ENCODE measurements at regions not wholly inside any gene's neighbourhood (a gene's known extent, or its start where the extent isn't known, plus 50 kb on each side); places are given as distances from the start of the nearest gene placed in this dataset.

DNA sequence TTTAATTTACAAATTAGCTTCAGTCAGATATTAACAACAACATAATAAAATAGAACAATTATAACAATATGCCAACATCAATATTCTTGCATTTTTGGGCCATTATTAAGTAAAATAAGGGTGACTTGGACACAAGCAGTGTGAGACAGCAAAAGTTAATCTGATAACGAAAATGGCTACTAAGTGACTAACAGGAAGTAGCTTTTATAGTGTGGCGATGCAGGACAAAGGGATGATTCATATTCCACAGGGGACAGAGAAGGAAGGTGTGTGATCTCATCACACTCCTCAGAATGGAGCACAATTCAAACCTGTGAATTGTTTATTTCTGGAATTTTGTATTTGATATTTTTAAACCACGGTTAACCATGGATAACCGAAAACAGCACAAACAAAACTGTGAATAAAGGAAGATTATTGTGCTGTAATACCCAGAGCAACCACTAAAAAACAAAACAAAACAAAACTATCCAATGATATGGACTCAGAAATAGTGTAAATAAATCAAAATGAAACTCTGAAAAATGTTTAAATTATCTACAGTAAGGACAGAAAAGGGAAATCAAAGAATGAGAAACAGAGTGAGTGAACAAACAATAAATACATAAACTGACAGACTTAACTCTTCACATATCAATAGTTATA lies 66.9 kb upstream of the TFEC start:
- TF ChIP-seq CTCF (optimal IDR thresholded peaks at IDR 0.05 in 1 of 3, IDR thresholded peaks at IDR 0.05 in 1 of 3, conservative IDR thresholded peaks at IDR 0.05 in 1 of 3; ENCODE audit: extremely low read depth in 1 of 3, insufficient read depth in 2 of 3, low read length in 3 of 3), result no peak
- TF ChIP-seq EZH2 (IDR thresholded peaks at IDR 0.05; ENCODE audit: low read length), result no peak

Measured in keratinocyte (primary cell).